GM12878 (cell line): ENCODE measurements at regions not wholly inside any gene's neighbourhood (a gene's known extent, or its start where the extent isn't known, plus 50 kb on each side); places are given as distances from the start of the nearest gene placed in this dataset.

Experiments
- ATAC-seq: fragments of 200-7000 bp; cut with Tn5 transposase; 3 replicates; pipeline ENCODE4 v1.9.1; 2020; ENCODE audit warnings: mild to moderate bottlenecking, moderate library complexity
- BruUV-seq: library from RNA; stranded (reverse); fragments of 400-500 nt; replicated peaks from 2 replicates; lab custom pipeline; 2021; lab: Mats Ljungman, UMichigan
- CTCF ChIA-PET: fragments of 300-600 bp; sonication (Branson Sonifier 250); formaldehyde crosslinking; extraction: SDS; loops from one replicate; lab custom pipeline; 2021; ENCODE audit warnings: inconsistent platforms; lab: Yijun Ruan, JAX
- POLR2A ChIA-PET: fragments of 350-600 bp; formaldehyde crosslinking; extraction: SDS; loops from one replicate; lab custom pipeline; 2021; ENCODE audit warnings: inconsistent platforms; lab: Charles Lee
- RAD21 ChIA-PET: fragments of 300-600 bp; sonication (Branson Sonifier 250); formaldehyde crosslinking; loops from one replicate; lab custom pipeline; 2023; ENCODE audit warnings: antibody characterized with exemption; ENCODE audit not compliant: unreplicated experiment; lab: Charles Lee
- SMC1A ChIA-PET: fragments of 300-600 bp; sonication (Branson Sonifier 250); formaldehyde crosslinking; loops from one replicate; lab custom pipeline; 2023; ENCODE audit not compliant: unreplicated experiment, uncharacterized antibody; lab: Charles Lee
- DNase-seq: peaks from one replicate; pipeline ENCODE4 v3.0.0-alpha.2; 2011; ENCODE audit warnings: low read depth, low spot score
- FAIRE-seq: peaks from 3 replicates; lab custom pipeline; 2011; peaks lifted over from hg19 to GRCh38; lab: Jason Lieb, UNC
- H2AFZ ChIP-seq: 2 replicates; pipeline ENCODE4 v1.6.0; 2011; ENCODE audit warnings: low read depth, low read length, control low read depth; ENCODE audit not compliant: control insufficient read depth
- H3K27ac ChIP-seq: 2 replicates; pipeline ENCODE4 v1.5.1; 2011; ENCODE audit warnings: control low read depth; ENCODE audit not compliant: control insufficient read depth, insufficient read depth
- H3K27me3 ChIP-seq, 2 experiments: replicated peaks in 1 of 2; 2 replicates each; pipeline versions ENCODE4 v1.6.0 to v1.6.1; 2011; ENCODE audit warnings: low read length in 1 of 2; ENCODE audit not compliant: control insufficient read depth in 2 of 2, insufficient read depth in 2 of 2
- H3K36me3 ChIP-seq, 2 experiments: 2 replicates each; pipeline ENCODE4 v1.5.1; 2011; ENCODE audit warnings: low read length in 1 of 2; ENCODE audit not compliant: control insufficient read depth in 2 of 2, insufficient read depth in 2 of 2
- H3K4me1 ChIP-seq: 2 replicates; pipeline ENCODE4 v1.6.1; 2011; ENCODE audit warnings: mild to moderate bottlenecking, low read length, moderate library complexity, mixed read lengths; ENCODE audit not compliant: control insufficient read depth, insufficient read depth
- H3K4me2 ChIP-seq: 2 replicates; pipeline ENCODE4 v1.6.0; 2011; ENCODE audit warnings: control low read depth; ENCODE audit not compliant: control insufficient read depth, insufficient read depth
- H3K4me3 ChIP-seq: fragments of 200-600 bp; sonication (generic); 2 replicates; pipeline ENCODE4 v1.5.1; 2016
- H3K79me2 ChIP-seq: 2 replicates; pipeline ENCODE4 v1.6.0; 2011; ENCODE audit warnings: low read length; ENCODE audit not compliant: control insufficient read depth, insufficient read depth
- H3K9ac ChIP-seq: 2 replicates; pipeline ENCODE4 v1.8.0; 2011; ENCODE audit warnings: low read length, control low read depth, mixed read lengths; ENCODE audit not compliant: control insufficient read depth, insufficient read depth
- H3K9me3 ChIP-seq: replicated peaks from 3 replicates; pipeline ENCODE4 v1.5.1; 2011; ENCODE audit warnings: mild to moderate bottlenecking, low read length; ENCODE audit not compliant: control insufficient read depth, insufficient read depth
- H4K20me1 ChIP-seq: 2 replicates; pipeline ENCODE4 v1.6.0; 2011; ENCODE audit not compliant: control insufficient read depth, insufficient read depth
- BCL3 ChIP-seq: IDR thresholded peaks from 2 replicates; pipeline ENCODE4 v1.6.1; 2011; ENCODE audit warnings: borderline replicate concordance, low read depth, mild to moderate bottlenecking, moderate library complexity, low read length; ENCODE audit not compliant: insufficient read depth, poor library complexity, severe bottlenecking
- CBFB ChIP-seq: IDR thresholded peaks from 2 replicates; pipeline ENCODE4 v1.6.1; 2016; ENCODE audit warnings: antibody characterized with exemption, low read depth
- CHD4 ChIP-seq: fragments of 200-600 bp; sonication (generic); IDR thresholded peaks from 2 replicates; pipeline ENCODE4 v1.6.1; 2016; ENCODE audit warnings: mild to moderate bottlenecking
- DPF2 ChIP-seq: fragments of 450-650 bp; IDR thresholded peaks from 2 replicates; pipeline ENCODE4 v1.6.1; 2017; ENCODE audit warnings: mild to moderate bottlenecking
- E2F8 ChIP-seq: fragments of 450-650 bp; IDR thresholded peaks from 2 replicates; pipeline ENCODE4 v1.6.1; 2018; ENCODE audit warnings: mild to moderate bottlenecking, low read depth, moderate library complexity; ENCODE audit not compliant: partially characterized antibody
- ESRRA ChIP-seq: IDR thresholded peaks from 2 replicates; pipeline ENCODE4 v1.6.1; 2012; ENCODE audit warnings: mild to moderate bottlenecking, low read length, improper control_type of control experiment
- NFYB ChIP-seq: IDR thresholded peaks from 2 replicates; pipeline ENCODE4 v1.6.1; 2011; ENCODE audit warnings: low read depth, mild to moderate bottlenecking, low read length, improper control_type of control experiment, moderate library complexity; ENCODE audit not compliant: insufficient read depth
- PKNOX1 ChIP-seq: fragments of 450-650 bp; IDR thresholded peaks from 2 replicates; pipeline ENCODE4 v1.6.1; 2016; ENCODE audit warnings: mild to moderate bottlenecking
- RAD51 ChIP-seq: fragments of 450-650 bp; IDR thresholded peaks from 2 replicates; pipeline ENCODE4 v1.6.1; 2016; ENCODE audit warnings: moderate library complexity, mild to moderate bottlenecking, inconsistent platforms
- RELB ChIP-seq: fragments of 450-650 bp; IDR thresholded peaks from 2 replicates; pipeline ENCODE4 v1.6.1; 2017; ENCODE audit warnings: low read depth, mild to moderate bottlenecking, moderate library complexity
- SIX5 ChIP-seq: IDR thresholded peaks from 2 replicates; pipeline ENCODE4 v1.6.1; 2011; ENCODE audit warnings: mild to moderate bottlenecking, low read depth, low read length, moderate library complexity; ENCODE audit not compliant: severe bottlenecking
- SMAD1 ChIP-seq: fragments of 450-650 bp; IDR thresholded peaks from 2 replicates; pipeline ENCODE4 v1.6.1; 2018; ENCODE audit warnings: mild to moderate bottlenecking, low read depth; ENCODE audit not compliant: partially characterized antibody
- SP1 ChIP-seq: IDR thresholded peaks from one replicate; pipeline ENCODE4 v1.6.1; 2011; ENCODE audit warnings: low read depth, low read length
- ZSCAN29 ChIP-seq: fragments of 450-650 bp; IDR thresholded peaks from 2 replicates; pipeline ENCODE4 v1.6.1; 2017; ENCODE audit warnings: mild to moderate bottlenecking, moderate library complexity
- WGBS: methylation state at CpG from one replicate; pipeline ENCODE4 v1.1.6; 2016; ENCODE audit warnings: low lambda C conversion rate; ENCODE audit not compliant: insufficient replicate concordance, insufficient coverage; ENCODE audit errors: missing lambda C conversion rate; 5-methylcytosine and 5-hydroxymethylcytosine counted together
- in situ Hi-C: fragments of 300-500 bp; cut with MboI; formaldehyde crosslinking; loops from 9 replicates; pipeline ENCODE4 v1.14.3; 2018; ENCODE audit warnings: mixed read lengths
- intact Hi-C: fragments of 100-400 bp; cut with micrococcal nuclease; formaldehyde crosslinking; loops from one replicate; pipeline ENCODE4 v1.14.2; 2022; ENCODE audit not compliant: unreplicated experiment

- no peaks in the 10 kb centered on the region for H3K4me1 ChIP-seq
- no peak for TF ChIP-seq SMAD1
- no peak for TF ChIP-seq ESRRA
- no peak for TF ChIP-seq PKNOX1
- no peak for TF ChIP-seq ZSCAN29
- no peak for TF ChIP-seq SP1
- no peak for TF ChIP-seq CBFB
- no peak for TF ChIP-seq CHD4
- no peak for TF ChIP-seq E2F8
- TF ChIP-seq RAD51: no peak
- TF ChIP-seq RELB: no peak
- no peak for TF ChIP-seq SIX5
- TF ChIP-seq NFYB: no peak
- no peak for TF ChIP-seq DPF2
- no peak for TF ChIP-seq BCL3
- TF ChIP-seq, all 136 proteins: peak for 0
- H3K4me2 ChIP-seq: no peak overlapping the region
- ATAC-seq (no peak), FAIRE-seq (no peak), DNase-seq (no peak)
- no peaks in the 10 kb centered on the region for H3K9me3 ChIP-seq
- H3K27me3 ChIP-seq: no peaks in the 10 kb centered on the region; a peak in 1 of 4 replicates
- H3K4me3 ChIP-seq: no peak overlapping the region
- no peaks in the 10 kb centered on the region for H3K79me2 ChIP-seq
- SMC1A ChIA-PET: no interaction called here
- intact Hi-C loops: no loop called here
- no peaks in the 10 kb centered on the region for H4K20me1 ChIP-seq
- H3K27ac ChIP-seq: no peak overlapping the region
- WGBS: 0% methylated on average over 2 of the region's 2 CpGs
- H3K9ac ChIP-seq: no peak overlapping the region
- RAD21 ChIA-PET: no interaction called here
- CTCF ChIA-PET: no interaction called here
- no TSS peak for BruUV-seq
- H2AFZ ChIP-seq: no peak overlapping the region
- no peaks in the 10 kb centered on the region for H3K36me3 ChIP-seq
- POLR2A ChIA-PET: no interaction called here
- in situ Hi-C loops: no loop called here
Measured at GRCh38 chr2:15704086-15704787, 112.6 kb downstream of the DDX1 start.
